GM12878 (cell line): ENCODE measurements at regions not wholly inside any gene's neighbourhood (a gene's known extent, or its start where the extent isn't known, plus 50 kb on each side); places are given as distances from the start of the nearest gene placed in this dataset.
"Not testable (repeated sequence)": the region's sequence is repeated elsewhere in the genome, so short reads cannot be mapped to it uniquely, and the experiment has no call there.

Experiments
- CBX5 ChIP-seq: sonication (generic); IDR thresholded peaks from 2 replicates; pipeline ENCODE4 v1.6.1; 2016; ENCODE audit warnings: low read depth, moderate library complexity, mild to moderate bottlenecking, inconsistent platforms
- CTCF ChIP-seq, 3 experiments: IDR thresholded peaks in 2 of 3; conservative IDR thresholded peaks in 1 of 3; 2 replicates each; pipeline ENCODE4 v1.5.1; 2011; ENCODE audit warnings: low read depth in 3 of 3, low read length in 3 of 3, mild to moderate bottlenecking in 3 of 3, control low read depth in 2 of 3, moderate library complexity in 2 of 3, inconsistent platforms in 1 of 3, mixed read lengths in 1 of 3; ENCODE audit not compliant: control insufficient read depth in 2 of 3, insufficient read depth in 1 of 3; ENCODE audit errors: extremely low read depth in 1 of 3
- E4F1 ChIP-seq: fragments of 450-650 bp; IDR thresholded peaks from 2 replicates; pipeline ENCODE4 v1.6.1; 2018; ENCODE audit warnings: borderline replicate concordance, mild to moderate bottlenecking; ENCODE audit not compliant: partially characterized antibody
- EZH2 ChIP-seq: IDR thresholded peaks from 2 replicates; pipeline ENCODE4 v1.6.1; 2012; ENCODE audit warnings: low read depth, mild to moderate bottlenecking, control low read depth, inconsistent platforms, low read length, borderline replicate concordance; ENCODE audit not compliant: control insufficient read depth
- NFIC ChIP-seq: IDR thresholded peaks from 2 replicates; pipeline ENCODE4 v1.6.1; 2012; ENCODE audit warnings: low read depth, mild to moderate bottlenecking, inconsistent platforms, low read length, moderate library complexity
- POLR2AphosphoS5 ChIP-seq: IDR thresholded peaks from 2 replicates; pipeline ENCODE4 v1.6.1; 2011; ENCODE audit warnings: mild to moderate bottlenecking, low read length, inconsistent platforms
- RAD21 ChIP-seq: IDR thresholded peaks from 2 replicates; pipeline ENCODE4 v1.6.1; 2011; ENCODE audit warnings: mild to moderate bottlenecking, low read depth, low read length, moderate library complexity; ENCODE audit not compliant: insufficient read depth
- SUZ12 ChIP-seq: fragments of 200-600 bp; sonication (generic); IDR thresholded peaks from one replicate; pipeline ENCODE4 v1.6.1; 2018; ENCODE audit warnings: antibody characterized with exemption, mild to moderate bottlenecking; ENCODE audit not compliant: unreplicated experiment
- YY1 ChIP-seq: IDR thresholded peaks from 2 replicates; pipeline ENCODE4 v1.6.1; 2011; ENCODE audit warnings: low read depth, mild to moderate bottlenecking, low read length

GRCh38 chr2:208687720-208688119, 281.1 kb downstream of the PTH2R start:
- not testable (repeated sequence) for TF ChIP-seq CBX5; CTCF (IDR thresholded peaks at IDR 0.05 in 2 of 3, conservative IDR thresholded peaks at IDR 0.05 in 1 of 3; ENCODE audit: control insufficient read depth in 2 of 3, extremely low read depth in 1 of 3, insufficient read depth in 1 of 3, low read depth in 3 of 3, low read length in 3 of 3); YY1; NFIC; E4F1; SUZ12; RAD21; EZH2; POLR2AphosphoS5
